ENCODE measurements at regions not wholly inside any gene's neighbourhood (a gene's known extent, or its start where the extent isn't known, plus 50 kb on each side); places are given as distances from the start of the nearest gene placed in this dataset.

GRCh38 chr11:19407677-19408270 lies 167.0 kb upstream of the E2F8 start:
- no peak for TF ChIP-seq CTCF (conservative IDR thresholded peaks at IDR 0.05; ENCODE audit: low read depth, low read length)
- DNase-seq (ENCODE audit: low read depth): no peak

GRCh38 chr11:19405966-19406365 lies 165.2 kb upstream of the E2F8 start:
- DNase-seq (ENCODE audit: low read depth): no peak
- no peak overlapping the region for H3K4me3 ChIP-seq (ENCODE audit: low read depth, low read length)
- no peak for TF ChIP-seq CTCF (conservative IDR thresholded peaks at IDR 0.05; ENCODE audit: low read depth, low read length)

More at GRCh38 chr11:19407677-19408270, 167.0 kb upstream of the E2F8 start:
- no peak overlapping the region for H3K4me3 ChIP-seq (ENCODE audit: low read depth, low read length)

GRCh38 chr11:19404787-19405186 lies 164.0 kb upstream of the E2F8 start:
- no peak overlapping the region for H3K4me3 ChIP-seq (ENCODE audit: low read depth, low read length)
- TF ChIP-seq CTCF (conservative IDR thresholded peaks at IDR 0.05; ENCODE audit: low read depth, low read length): no peak
- DNase-seq (ENCODE audit: low read depth): no peak

- H3K4me3 ChIP-seq (ENCODE audit: low read depth, low read length): no peak overlapping the region
- no peak for TF ChIP-seq CTCF (conservative IDR thresholded peaks at IDR 0.05; ENCODE audit: low read depth, low read length)
- DNase-seq (ENCODE audit: low read depth): no peak
These were observed 162.6 kb upstream of the E2F8 start for GRCh38 chr11:19403196-19403895.

GRCh38 chr11:19400296-19400695 lies 159.6 kb upstream of the E2F8 start:
- no peak overlapping the region for H3K4me3 ChIP-seq (ENCODE audit: low read depth, low read length)
- no peak for DNase-seq (ENCODE audit: low read depth)
- no peak for TF ChIP-seq CTCF (conservative IDR thresholded peaks at IDR 0.05; ENCODE audit: low read depth, low read length)

GRCh38 chr11:19398772-19399527 lies 158.2 kb upstream of the E2F8 start:
- peak; percentile 97 for DNase-seq (ENCODE audit: low read depth)
- H3K4me3 ChIP-seq (ENCODE audit: low read depth, low read length): no peak overlapping the region

More at GRCh38 chr11:19398772-19399527, 158.2 kb upstream of the E2F8 start:
- TF ChIP-seq CTCF (conservative IDR thresholded peaks at IDR 0.05; ENCODE audit: low read depth, low read length): peak; percentile 12
